CD4-positive, alpha-beta T cell treated with Interleukin-17A for 1 hour (primary cell): ENCODE measurements at regions not wholly inside any gene's neighbourhood (a gene's known extent, or its start where the extent isn't known, plus 50 kb on each side); places are given as distances from the start of the nearest gene placed in this dataset.

Source experiments
- DNase-seq: peaks from one replicate; pipeline ENCODE4 v3.0.0-alpha.2; 2020

DNA sequence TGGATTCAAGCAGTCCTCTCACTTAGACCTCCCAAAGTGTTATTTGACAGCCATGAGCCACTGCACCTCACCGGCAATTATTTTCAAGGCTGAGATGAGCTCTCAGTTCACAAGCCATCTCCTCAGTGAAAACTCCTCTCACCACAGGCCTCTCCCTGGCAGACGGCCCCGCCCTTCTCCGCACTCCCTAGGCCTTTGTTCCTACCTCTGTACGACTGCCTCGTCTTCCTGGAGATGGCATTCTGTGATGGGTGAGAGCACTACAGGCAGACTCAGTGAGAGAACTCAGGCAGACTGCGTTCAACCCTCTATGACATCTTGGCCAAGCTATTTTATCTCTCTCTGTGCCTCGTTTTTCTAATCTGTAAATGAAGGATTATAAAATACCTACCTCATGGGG, 67.0 kb upstream of the TPM1 start:
- DNase-seq: no peak

DNA sequence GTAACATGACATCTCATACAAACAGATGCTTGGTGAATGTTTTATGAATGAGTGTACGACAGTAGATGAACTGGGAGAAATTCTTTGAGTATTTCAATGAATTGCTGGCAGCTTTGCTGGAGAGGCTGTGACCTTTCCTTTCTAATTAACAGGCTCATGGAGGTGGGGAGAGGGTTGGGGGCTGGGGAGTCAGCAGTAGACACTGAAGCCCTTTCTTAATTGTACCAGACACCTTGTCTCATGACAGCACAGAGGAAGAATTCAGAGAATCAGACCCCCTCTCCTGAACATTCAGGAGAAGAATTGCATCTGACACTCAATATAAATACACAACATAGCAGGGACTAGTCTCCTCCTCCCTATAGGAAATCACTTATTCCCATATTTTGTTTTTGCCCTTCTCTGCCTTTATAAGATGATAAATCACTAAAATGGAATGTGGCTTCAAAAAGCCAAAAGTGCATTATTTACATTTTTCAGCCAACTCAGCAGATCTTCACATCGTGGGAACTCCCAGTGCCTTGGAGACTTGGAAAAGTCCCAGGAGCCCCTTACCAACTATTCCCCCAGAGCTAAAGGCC, 66.2 kb upstream of the TPM1 start:
- no peak for DNase-seq

DNA sequence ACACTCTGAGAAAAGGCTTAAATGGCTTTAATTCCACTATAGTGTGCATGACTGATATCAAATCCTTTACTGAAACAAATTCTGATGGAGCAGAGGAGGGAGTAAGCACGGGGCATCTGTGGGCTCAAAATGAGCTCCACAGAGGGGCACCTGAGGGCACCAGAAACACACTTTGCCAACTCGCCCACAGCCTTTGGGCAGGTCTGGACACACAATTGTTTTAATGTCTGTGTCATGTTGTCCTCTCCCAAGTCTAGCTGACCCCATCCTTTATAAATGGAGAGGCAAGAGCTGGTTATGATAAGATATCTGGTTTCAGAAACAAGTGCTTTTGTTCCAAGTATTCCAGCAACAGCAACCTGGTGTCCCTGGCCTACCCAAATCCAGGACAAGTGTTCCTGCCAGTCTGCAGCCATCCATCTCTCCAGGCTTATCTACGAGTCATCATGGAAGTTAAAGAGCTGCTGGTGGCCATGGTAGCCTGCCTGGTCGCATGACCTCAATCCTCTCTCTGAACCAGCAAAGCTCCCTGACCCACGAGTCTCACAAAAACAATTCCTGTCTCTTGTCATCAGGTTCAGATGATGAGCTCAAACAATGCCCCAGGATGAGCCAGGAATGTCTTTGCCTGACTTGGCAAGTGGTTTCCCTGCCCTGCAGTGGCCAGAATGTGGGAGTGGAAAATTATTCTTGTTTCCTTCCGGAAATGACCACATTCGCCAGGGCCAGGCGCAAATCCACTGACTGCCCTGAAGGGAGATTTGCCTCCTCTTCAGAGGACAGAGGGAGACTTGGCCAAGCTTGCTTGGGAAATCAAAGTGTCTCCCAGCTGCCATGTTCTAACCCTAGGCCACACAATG, 64.4 kb upstream of the TPM1 start:
- DNase-seq: no peak

DNA sequence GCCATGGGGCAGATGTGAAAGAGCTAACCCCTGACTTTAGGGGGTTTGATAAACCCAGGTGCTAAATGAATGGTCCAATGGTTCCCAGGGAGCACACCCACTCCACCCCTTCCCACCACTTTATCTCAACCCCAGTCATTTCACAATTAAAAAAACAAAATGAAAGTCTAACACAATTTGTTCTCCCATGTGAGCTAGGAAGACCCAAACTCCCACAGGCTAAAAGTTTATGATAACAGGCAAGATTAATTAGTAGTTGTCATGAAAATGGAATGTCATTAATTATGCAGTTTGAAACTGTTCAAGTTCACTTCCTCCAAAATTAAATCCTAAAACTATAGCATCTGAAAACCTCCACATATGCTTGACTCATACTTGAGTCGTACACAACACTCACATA, 63.3 kb upstream of the TPM1 start:
- DNase-seq: no peak

DNA sequence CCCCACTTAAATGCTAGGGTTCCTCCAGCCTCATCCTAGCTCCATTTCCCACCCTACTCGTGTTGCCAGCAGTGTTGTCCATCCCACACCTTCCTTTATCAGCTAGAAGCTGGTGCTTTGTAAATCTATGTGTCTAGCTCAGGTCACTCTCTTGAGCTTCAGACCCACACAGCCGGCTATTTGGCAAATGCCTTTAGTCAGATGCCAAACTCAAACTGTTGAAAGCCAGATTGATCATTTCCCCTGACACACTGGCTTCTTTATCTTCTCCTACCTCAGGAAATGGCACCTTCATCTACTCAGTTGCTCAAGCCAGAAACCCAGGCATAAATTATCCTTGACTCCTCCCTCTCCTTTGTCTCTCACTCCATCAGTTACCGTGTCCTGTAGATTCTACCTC, 61.5 kb upstream of the TPM1 start:
- no peak for DNase-seq

DNA sequence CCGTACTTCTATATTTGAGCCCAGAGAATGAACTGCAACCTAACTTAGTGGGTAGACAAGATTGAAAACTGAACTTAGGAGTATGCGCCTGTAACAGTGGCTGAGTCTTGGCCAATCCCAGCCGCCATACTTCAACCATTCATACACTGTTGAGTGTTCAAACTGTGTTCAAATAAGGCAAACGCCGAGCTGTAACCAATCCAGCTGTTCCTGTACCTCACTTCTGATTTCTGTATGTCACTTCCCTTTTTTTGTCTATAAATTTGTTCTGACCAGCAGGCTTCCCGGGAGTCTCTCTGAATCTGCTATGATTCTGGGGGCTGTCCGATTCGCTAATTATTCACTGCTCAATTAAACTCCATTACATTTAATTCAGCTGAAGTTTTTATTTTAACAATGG, 58.6 kb upstream of the TPM1 start:
- DNase-seq: no peak

DNA sequence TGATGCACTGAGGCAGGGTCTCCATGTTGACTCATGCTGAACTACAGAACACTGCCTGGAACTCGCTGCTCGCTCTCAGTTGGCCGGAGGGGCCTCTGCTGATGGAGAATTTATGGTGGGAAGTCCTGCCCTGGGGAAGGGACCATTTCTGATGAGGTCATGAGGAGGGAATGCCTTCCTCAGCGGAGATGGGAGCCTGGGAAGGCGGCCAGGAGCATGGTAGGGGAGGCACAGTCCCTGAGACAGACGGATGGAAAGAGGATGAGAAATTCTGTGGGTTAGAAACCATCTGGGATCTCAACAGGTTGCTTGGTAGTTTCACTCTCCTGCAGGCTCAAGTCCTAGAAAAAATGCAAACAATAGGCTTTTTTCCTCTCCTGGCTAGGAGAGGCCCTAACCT, 56.8 kb upstream of the TPM1 start:
- DNase-seq: no peak

DNA sequence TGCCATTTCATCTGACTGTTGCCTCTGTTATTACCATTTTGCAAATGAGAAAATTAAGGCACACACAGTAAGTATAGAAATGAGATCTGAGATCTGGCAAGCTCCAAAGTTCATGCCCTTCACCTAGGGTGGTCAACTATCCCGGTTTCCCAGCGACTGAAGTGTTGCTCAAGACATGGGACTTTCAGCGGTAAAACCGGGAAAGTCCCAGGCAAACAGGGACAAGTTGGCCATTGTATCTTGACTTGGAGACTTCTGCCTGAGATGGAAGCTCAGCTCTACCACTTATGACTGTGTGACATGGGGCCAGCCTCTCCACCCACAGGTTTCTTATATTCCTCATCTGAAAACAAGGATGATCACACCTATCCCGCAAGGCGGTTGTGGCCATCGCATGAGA, 55.6 kb upstream of the TPM1 start:
- no peak for DNase-seq

DNA sequence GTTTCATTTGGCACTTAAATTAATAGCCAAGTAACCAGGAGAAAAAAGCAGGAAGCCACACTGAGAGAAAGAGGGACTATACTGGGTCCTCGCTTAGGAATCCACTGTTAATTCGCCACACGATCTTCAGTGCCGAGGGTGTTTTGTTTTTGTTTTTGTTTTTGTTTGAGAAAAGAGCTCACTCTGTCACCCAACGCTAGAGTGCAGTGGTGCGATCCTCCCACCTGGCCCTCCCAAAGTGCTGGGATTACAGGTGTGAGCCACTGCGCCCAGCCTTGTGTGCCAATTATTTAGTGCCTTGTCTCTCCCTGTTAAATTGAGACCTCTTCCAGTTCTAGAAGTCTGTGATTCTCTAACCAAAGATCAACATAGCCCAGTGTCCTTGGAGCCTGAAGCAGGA, 53.8 kb upstream of the TPM1 start:
- no peak for DNase-seq

DNA sequence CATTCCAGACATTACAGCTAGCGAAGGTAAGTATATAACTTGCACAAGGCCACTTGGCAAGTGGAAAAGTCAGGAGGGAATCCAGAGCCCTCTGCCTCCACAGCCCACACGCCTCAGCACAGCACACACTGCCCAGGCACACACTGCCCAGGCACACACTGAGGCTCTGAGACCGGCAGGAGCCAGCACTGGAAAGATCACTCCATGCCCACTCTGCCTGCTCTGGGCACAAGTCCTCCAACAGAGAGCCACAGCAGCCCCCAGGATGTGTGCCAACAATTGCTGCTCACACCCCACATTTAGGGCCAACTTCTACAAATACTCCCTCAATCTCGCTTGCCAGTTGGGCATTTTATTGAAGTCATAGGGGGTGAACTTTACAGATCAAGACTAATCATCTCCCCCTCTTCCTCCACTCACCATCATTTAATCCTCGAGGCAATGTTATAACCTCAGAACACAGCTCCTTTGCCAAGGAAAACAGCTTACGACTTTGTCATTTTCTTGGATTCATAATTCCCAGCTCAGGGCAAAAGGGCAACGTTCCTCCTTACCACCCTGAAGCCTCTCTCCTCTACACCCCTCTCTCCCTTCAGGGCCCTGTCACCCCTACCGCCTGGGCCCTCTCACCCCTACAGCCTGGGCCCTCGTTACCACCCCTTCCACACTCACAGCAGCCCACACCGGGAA, 53.0 kb upstream of the TPM1 start:
- DNase-seq: no peak

DNA sequence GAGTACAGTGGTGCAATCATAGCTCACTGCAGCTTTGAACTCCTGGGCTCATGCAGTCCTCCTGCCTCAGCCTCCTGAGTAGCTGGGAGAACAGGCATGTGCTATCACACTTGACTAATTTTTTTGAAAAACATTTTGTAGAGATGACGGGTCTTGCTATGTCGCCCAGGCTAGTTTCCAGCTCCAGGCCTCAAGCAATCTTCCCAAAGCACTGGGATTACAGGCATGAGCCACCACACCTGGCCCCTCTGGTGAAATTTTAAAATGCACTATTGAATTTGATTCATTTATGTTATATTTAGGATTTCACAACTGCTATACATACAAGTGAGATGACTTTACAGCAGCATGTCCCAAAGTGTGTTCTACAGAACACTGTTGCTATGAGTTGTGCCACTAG, 50.8 kb upstream of the TPM1 start:
- no peak for DNase-seq

DNA sequence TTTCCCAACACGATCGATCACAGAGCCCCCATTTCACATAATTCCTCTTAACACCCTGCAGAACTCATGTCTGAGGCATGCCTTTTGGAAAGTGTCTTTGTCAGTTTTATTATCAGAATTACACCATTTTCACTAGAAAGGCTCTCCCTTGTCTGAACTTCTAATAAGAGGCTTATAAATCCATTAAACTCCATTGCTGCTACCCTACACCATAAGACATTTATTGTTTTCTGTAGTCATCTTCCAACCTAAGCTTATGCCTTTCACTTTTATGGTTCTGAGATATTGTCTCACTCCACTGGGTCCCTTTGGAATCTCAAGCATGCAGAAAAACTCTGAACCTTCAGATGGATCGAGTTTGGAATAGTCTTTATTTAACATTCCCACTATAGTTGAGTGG, 50.2 kb upstream of the TPM1 start:
- DNase-seq: no peak
